HEK293 (cell line): ENCODE measurements at regions not wholly inside any gene's neighbourhood (a gene's known extent, or its start where the extent isn't known, plus 50 kb on each side); places are given as distances from the start of the nearest gene placed in this dataset.

Experiments used
- CTCF ChIA-PET: fragments of 350-600 bp; formaldehyde crosslinking; extraction: SDS; loops from one replicate; lab custom pipeline; 2021; ENCODE audit warnings: antibody characterized with exemption; lab: Yijun Ruan, JAX
- POLR2A ChIA-PET: fragments of 300-600 bp; formaldehyde crosslinking; extraction: SDS; loops from one replicate; lab custom pipeline; 2020; ENCODE audit warnings: antibody characterized with exemption, inconsistent platforms; lab: Yijun Ruan, JAX
- H3K27ac ChIP-seq: fragments of 200-500 bp; sonication (Bioruptor generic); 2 replicates; pipeline ENCODE4 v1.5.1; 2014; ENCODE audit warnings: low read depth, low read length, control low read depth, inconsistent platforms; ENCODE audit errors: extremely low read depth
- H3K36me3 ChIP-seq, 2 experiments: fragments of 200-500 bp in 1 of 2; sonication (Bioruptor generic) in 1 of 2; 1 replicate in 1 of 2; 2 replicates in 1 of 2; pipeline ENCODE4 v1.5.1; 2014 to 2017; ENCODE audit warnings: inconsistent platforms in 2 of 2, low read length in 2 of 2; ENCODE audit not compliant: control insufficient read depth in 2 of 2, insufficient read depth in 1 of 2
- H3K4me1 ChIP-seq: fragments of 200-500 bp; sonication (Bioruptor generic); 2 replicates; pipeline ENCODE4 v1.5.1; 2014; ENCODE audit warnings: mild to moderate bottlenecking, low read length, inconsistent platforms; ENCODE audit not compliant: control insufficient read depth, insufficient read depth
- H3K4me3 ChIP-seq: 2 replicates; pipeline ENCODE4 v1.5.1; 2011; ENCODE audit warnings: low read depth, mild to moderate bottlenecking, control low read depth, low read length, moderate library complexity
- H3K9me3 ChIP-seq: fragments of 200-500 bp; sonication (Bioruptor generic); 2 replicates; pipeline ENCODE4 v1.5.1; 2014; ENCODE audit warnings: low read depth, low read length, inconsistent platforms; ENCODE audit not compliant: control insufficient read depth, insufficient read depth
- AEBP2 ChIP-seq: fragments of 450-650 bp; formaldehyde crosslinking; IDR thresholded peaks from 2 replicates; pipeline ENCODE4 v1.5.1; 2016; ENCODE audit warnings: missing biosample characterization, missing genetic modification characterization, borderline replicate concordance
- BCL11B ChIP-seq: fragments of 450-650 bp; formaldehyde crosslinking; IDR thresholded peaks from 2 replicates; pipeline ENCODE4 v1.5.1; 2016; ENCODE audit warnings: low read depth, missing biosample characterization, missing genetic modification characterization
- GFI1B ChIP-seq: fragments of 450-650 bp; formaldehyde crosslinking; IDR thresholded peaks from 2 replicates; pipeline ENCODE4 v1.5.1; 2016; ENCODE audit warnings: missing biosample characterization, missing genetic modification characterization
- KLF1 ChIP-seq: fragments of 450-650 bp; formaldehyde crosslinking; IDR thresholded peaks from 2 replicates; pipeline ENCODE4 v1.5.1; 2016; ENCODE audit warnings: missing biosample characterization, missing genetic modification characterization
- PRDM1 ChIP-seq: fragments of 450-650 bp; formaldehyde crosslinking; IDR thresholded peaks from 2 replicates; pipeline ENCODE4; 2016; ENCODE audit warnings: missing biosample characterization, missing genetic modification characterization
- REPIN1 ChIP-seq: fragments of 450-650 bp; formaldehyde crosslinking; IDR thresholded peaks from 2 replicates; pipeline ENCODE4 v1.5.1; 2017; ENCODE audit warnings: missing biosample characterization, missing genetic modification characterization, low read depth
- SETDB1 ChIP-seq: IDR thresholded peaks from one replicate; pipeline ENCODE4 v1.6.1; 2017; ENCODE audit warnings: mild to moderate bottlenecking, low read length, moderate library complexity, mixed read lengths; ENCODE audit not compliant: insufficient read length
- ZBTB10 ChIP-seq: fragments of 450-650 bp; formaldehyde crosslinking; IDR thresholded peaks from 2 replicates; pipeline ENCODE4 v1.5.1; 2016; ENCODE audit warnings: missing biosample characterization, missing genetic modification characterization
- ZBTB17 ChIP-seq: fragments of 450-650 bp; formaldehyde crosslinking; IDR thresholded peaks from 2 replicates; pipeline ENCODE4 v1.5.1; 2016; ENCODE audit warnings: missing biosample characterization, missing genetic modification characterization
- ZIC2 ChIP-seq: fragments of 450-650 bp; formaldehyde crosslinking; IDR thresholded peaks from 2 replicates; pipeline ENCODE4 v1.5.1; 2016; ENCODE audit warnings: missing biosample characterization, missing genetic modification characterization
- ZNF121 ChIP-seq: fragments of 450-650 bp; formaldehyde crosslinking; IDR thresholded peaks from 2 replicates; pipeline ENCODE4 v1.5.1; 2016; ENCODE audit warnings: missing biosample characterization, missing genetic modification characterization
- ZNF138 ChIP-seq: fragments of 450-650 bp; formaldehyde crosslinking; IDR thresholded peaks from 2 replicates; pipeline ENCODE4 v1.5.1; 2016; ENCODE audit warnings: missing biosample characterization, missing genetic modification characterization, borderline replicate concordance
- ZNF146 ChIP-seq: fragments of 450-650 bp; formaldehyde crosslinking; IDR thresholded peaks from 2 replicates; pipeline ENCODE4 v1.5.1; 2016; ENCODE audit warnings: missing biosample characterization, missing genetic modification characterization
- ZNF214 ChIP-seq: fragments of 450-650 bp; formaldehyde crosslinking; IDR thresholded peaks from 2 replicates; pipeline ENCODE4 v1.5.1; 2017; ENCODE audit warnings: missing biosample characterization, mild to moderate bottlenecking, missing genetic modification characterization, borderline replicate concordance
- ZNF324 ChIP-seq: fragments of 450-650 bp; formaldehyde crosslinking; IDR thresholded peaks from 2 replicates; pipeline ENCODE4 v1.5.1; 2016; ENCODE audit warnings: missing biosample characterization, missing genetic modification characterization
- ZNF350 ChIP-seq: fragments of 450-650 bp; formaldehyde crosslinking; IDR thresholded peaks from 2 replicates; pipeline ENCODE4 v1.5.0; 2017; ENCODE audit warnings: missing biosample characterization, mild to moderate bottlenecking, missing genetic modification characterization
- ZNF404 ChIP-seq: fragments of 450-650 bp; formaldehyde crosslinking; IDR thresholded peaks from 2 replicates; pipeline ENCODE4 v1.5.1; 2017; ENCODE audit warnings: missing biosample characterization, missing genetic modification characterization
- ZNF473 ChIP-seq: fragments of 450-650 bp; formaldehyde crosslinking; IDR thresholded peaks from 2 replicates; pipeline ENCODE4 v1.5.1; 2017; ENCODE audit warnings: missing biosample characterization, missing genetic modification characterization
- ZNF571 ChIP-seq: fragments of 450-650 bp; formaldehyde crosslinking; IDR thresholded peaks from 2 replicates; pipeline ENCODE4 v1.5.0; 2017; ENCODE audit warnings: missing biosample characterization, missing genetic modification characterization
- ZNF623 ChIP-seq: fragments of 450-650 bp; formaldehyde crosslinking; IDR thresholded peaks from 2 replicates; pipeline ENCODE4 v1.5.1; 2016; ENCODE audit warnings: missing biosample characterization, missing genetic modification characterization
- ZNF837 ChIP-seq: fragments of 450-650 bp; formaldehyde crosslinking; IDR thresholded peaks from 2 replicates; pipeline ENCODE4 v1.5.1; 2016; ENCODE audit warnings: missing biosample characterization, missing genetic modification characterization
- ZXDB ChIP-seq: fragments of 450-650 bp; formaldehyde crosslinking; IDR thresholded peaks from 2 replicates; pipeline ENCODE4 v1.5.1; 2016; ENCODE audit warnings: missing biosample characterization, missing genetic modification characterization
- TF ChIP-seq, protein P1 (sequence below): fragments of 450-650 bp; formaldehyde crosslinking; IDR thresholded peaks from 2 replicates; pipeline ENCODE4 v1.5.1; 2016; ENCODE audit warnings: missing biosample characterization, missing genetic modification characterization
- TF ChIP-seq, protein P2 (sequence below): fragments of 450-650 bp; formaldehyde crosslinking; IDR thresholded peaks from 2 replicates; pipeline ENCODE4 v1.5.1; 2017; ENCODE audit warnings: missing biosample characterization, missing genetic modification characterization
- TF ChIP-seq, protein P3 (sequence below): fragments of 450-650 bp; formaldehyde crosslinking; IDR thresholded peaks from 2 replicates; pipeline ENCODE4 v1.5.1; 2017; ENCODE audit warnings: missing biosample characterization, missing genetic modification characterization

- Histone ChIP-seq H3K4me1 (no peaks in the 10 kb centered on the region), H3K36me3 (no peaks in the 10 kb centered on the region), H3K9me3 (no peaks in the 10 kb centered on the region), H3K27ac (no peak overlapping the region), H3K4me3 (no peak overlapping the region)
- POLR2A ChIA-PET, result no interaction called here
- TF ChIP-seq ZNF350 (tag by site-specific recombination) (no peak), ZNF146 (no peak), ZIC2 (tag by site-specific recombination) (no peak), ZNF837 (tag by site-specific recombination) (no peak), ZXDB (tag by site-specific recombination) (no peak), PRDM1 (no peak), AEBP2 (no peak), ZNF623 (no peak), ZNF121 (tag by site-specific recombination) (no peak), ZNF324 (tag by site-specific recombination) (no peak), KLF1 (tag by site-specific recombination) (no peak), ZNF214 (tag by site-specific recombination) (no peak), BCL11B (tag by site-specific recombination) (no peak)
- TF ChIP-seq, protein P1, sequence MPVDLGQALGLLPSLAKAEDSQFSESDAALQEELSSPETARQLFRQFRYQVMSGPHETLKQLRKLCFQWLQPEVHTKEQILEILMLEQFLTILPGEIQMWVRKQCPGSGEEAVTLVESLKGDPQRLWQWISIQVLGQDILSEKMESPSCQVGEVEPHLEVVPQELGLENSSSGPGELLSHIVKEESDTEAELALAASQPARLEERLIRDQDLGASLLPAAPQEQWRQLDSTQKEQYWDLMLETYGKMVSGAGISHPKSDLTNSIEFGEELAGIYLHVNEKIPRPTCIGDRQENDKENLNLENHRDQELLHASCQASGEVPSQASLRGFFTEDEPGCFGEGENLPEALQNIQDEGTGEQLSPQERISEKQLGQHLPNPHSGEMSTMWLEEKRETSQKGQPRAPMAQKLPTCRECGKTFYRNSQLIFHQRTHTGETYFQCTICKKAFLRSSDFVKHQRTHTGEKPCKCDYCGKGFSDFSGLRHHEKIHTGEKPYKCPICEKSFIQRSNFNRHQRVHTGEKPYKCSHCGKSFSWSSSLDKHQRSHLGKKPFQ (tag by site-specific recombination), result no peak
- TF ChIP-seq, protein P2, sequence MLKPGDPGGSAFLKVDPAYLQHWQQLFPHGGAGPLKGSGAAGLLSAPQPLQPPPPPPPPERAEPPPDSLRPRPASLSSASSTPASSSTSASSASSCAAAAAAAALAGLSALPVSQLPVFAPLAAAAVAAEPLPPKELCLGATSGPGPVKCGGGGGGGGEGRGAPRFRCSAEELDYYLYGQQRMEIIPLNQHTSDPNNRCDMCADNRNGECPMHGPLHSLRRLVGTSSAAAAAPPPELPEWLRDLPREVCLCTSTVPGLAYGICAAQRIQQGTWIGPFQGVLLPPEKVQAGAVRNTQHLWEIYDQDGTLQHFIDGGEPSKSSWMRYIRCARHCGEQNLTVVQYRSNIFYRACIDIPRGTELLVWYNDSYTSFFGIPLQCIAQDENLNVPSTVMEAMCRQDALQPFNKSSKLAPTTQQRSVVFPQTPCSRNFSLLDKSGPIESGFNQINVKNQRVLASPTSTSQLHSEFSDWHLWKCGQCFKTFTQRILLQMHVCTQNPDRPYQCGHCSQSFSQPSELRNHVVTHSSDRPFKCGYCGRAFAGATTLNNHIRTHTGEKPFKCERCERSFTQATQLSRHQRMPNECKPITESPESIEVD (tag by site-specific recombination), result no peak
- CTCF ChIA-PET, result no interaction called here
Observed at GRCh38 chr13:30526612-30527495, 61.1 kb upstream of the HMGB1 start.

GRCh38 chr13:30529085-30529834 lies 63.5 kb upstream of the HMGB1 start:
- Histone ChIP-seq H3K27ac (no peak overlapping the region), H3K4me1 (no peaks in the 10 kb centered on the region), H3K9me3 (no peaks in the 10 kb centered on the region), H3K36me3 (no peaks in the 10 kb centered on the region), H3K4me3 (no peak overlapping the region)
- ChIA-PET CTCF (no interaction called here), POLR2A (no interaction called here)
- TF ChIP-seq ZNF571 (tag by site-specific recombination), result no peak
- no peak for TF ChIP-seq ZNF121 (tag by site-specific recombination)
- TF ChIP-seq ZNF146, result no peak
- TF ChIP-seq ZNF138 (tag by site-specific recombination), result no peak
- no peak for TF ChIP-seq ZBTB10 (tag by site-specific recombination)
- TF ChIP-seq ZBTB17, result no peak
- no peak for TF ChIP-seq ZNF473 (tag by site-specific recombination)
- TF ChIP-seq REPIN1, result no peak
- TF ChIP-seq, protein P3, sequence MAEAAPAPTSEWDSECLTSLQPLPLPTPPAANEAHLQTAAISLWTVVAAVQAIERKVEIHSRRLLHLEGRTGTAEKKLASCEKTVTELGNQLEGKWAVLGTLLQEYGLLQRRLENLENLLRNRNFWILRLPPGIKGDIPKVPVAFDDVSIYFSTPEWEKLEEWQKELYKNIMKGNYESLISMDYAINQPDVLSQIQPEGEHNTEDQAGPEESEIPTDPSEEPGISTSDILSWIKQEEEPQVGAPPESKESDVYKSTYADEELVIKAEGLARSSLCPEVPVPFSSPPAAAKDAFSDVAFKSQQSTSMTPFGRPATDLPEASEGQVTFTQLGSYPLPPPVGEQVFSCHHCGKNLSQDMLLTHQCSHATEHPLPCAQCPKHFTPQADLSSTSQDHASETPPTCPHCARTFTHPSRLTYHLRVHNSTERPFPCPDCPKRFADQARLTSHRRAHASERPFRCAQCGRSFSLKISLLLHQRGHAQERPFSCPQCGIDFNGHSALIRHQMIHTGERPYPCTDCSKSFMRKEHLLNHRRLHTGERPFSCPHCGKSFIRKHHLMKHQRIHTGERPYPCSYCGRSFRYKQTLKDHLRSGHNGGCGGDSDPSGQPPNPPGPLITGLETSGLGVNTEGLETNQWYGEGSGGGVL (tag by site-specific recombination), result no peak
- no peak for TF ChIP-seq SETDB1
- TF ChIP-seq GFI1B (tag by site-specific recombination), result no peak
- TF ChIP-seq ZNF404, result no peak
